Ovary (tissue), 7 donors: ENCODE measurements at regions not wholly inside any gene's neighbourhood (a gene's known extent, or its start where the extent isn't known, plus 50 kb on each side); places are given as distances from the start of the nearest gene placed in this dataset.
A peak's percentile ranks its signal among the peaks of the same experiment; 100 is the strongest.

Experiments
- DNase-seq, 5 donors: peaks; one replicate each; pipeline ENCODE4 v3.0.0-alpha.2; 2019 to 2020
- H3K27ac ChIP-seq, 2 donors: fragments of 200-600 bp; one replicate each; pipeline versions ENCODE4 v1.5.1 to v1.8.0; 2019 to 2022
- H3K27me3 ChIP-seq: fragments of 200-600 bp; one replicate; pipeline ENCODE4 v1.8.0; 2022
- H3K36me3 ChIP-seq: fragments of 200-600 bp; sonication (generic); one replicate; pipeline ENCODE4 v1.5.1; 2019
- H3K4me1 ChIP-seq: one replicate; pipeline ENCODE4 v1.8.1; 2013; ENCODE audit warnings: mild to moderate bottlenecking, moderate library complexity; ENCODE audit not compliant: insufficient read depth
- H3K4me3 ChIP-seq: fragments of 200-600 bp; sonication (generic); one replicate; pipeline ENCODE4 v1.5.1; 2017
- H3K9me3 ChIP-seq, 2 donors: fragments of 200-600 bp in 1 of 2; sonication (generic) in 1 of 2; one replicate each; pipeline versions ENCODE4 v1.5.1 to v1.8.1; 2013 to 2019; ENCODE audit warnings: mild to moderate bottlenecking in 1 of 2, moderate library complexity in 1 of 2
- EP300 ChIP-seq: sonication (generic); formaldehyde crosslinking; IDR thresholded peaks from one replicate; pipeline ENCODE4 v1.6.1; 2017; ENCODE audit warnings: antibody characterized with exemption
- POLR2A ChIP-seq: fragments of 450-650 bp; IDR thresholded peaks from one replicate; pipeline ENCODE4 v1.6.1; 2017; ENCODE audit warnings: antibody characterized with exemption, mild to moderate bottlenecking, moderate library complexity
- WGBS, 3 donors: extraction: QIAGEN DNeasy Blood & Tissue Kit in 1 of 3; methylation state at CpG; one replicate each; pipeline versions ENCODE4 v1.1.5 to v1.1.7; 2013 to 2017; 5-methylcytosine and 5-hydroxymethylcytosine counted together
- intact Hi-C, 4 donors: fragments of 100-400 bp; cut with DNase I; formaldehyde crosslinking; loops; one replicate each; pipeline versions ENCODE4 v1.11.0 to v1.15.1; 2022 to 2023
- TF ChIP-seq, protein P1 (sequence below), 3 donors: fragments of 450-650 bp in 2 of 3; fragments of 200-600 bp in 1 of 3; IDR thresholded peaks; one replicate each; pipeline versions ENCODE4 v1.5.1 to v1.8.0; 2016 to 2022; ENCODE audit warnings: antibody characterized with exemption in 3 of 3, mild to moderate bottlenecking in 1 of 3
- donor health status: DM: no; HTN: no; CAD: no; lungs with moderate emphysema.
- donor health status: DM: no; HTN: no; CAD: no.
- donor health status: Bipolar disorder and iron deficiency.
- donor health status: DM: no; HTN: no; CAD: no.
- donor health status: DM: yes; HTN: yes; CAD: no.

GRCh38 chr4:116598980-116599789 lies 486.2 kb downstream of the TRAM1L1 start:
- TF ChIP-seq, protein P1, sequence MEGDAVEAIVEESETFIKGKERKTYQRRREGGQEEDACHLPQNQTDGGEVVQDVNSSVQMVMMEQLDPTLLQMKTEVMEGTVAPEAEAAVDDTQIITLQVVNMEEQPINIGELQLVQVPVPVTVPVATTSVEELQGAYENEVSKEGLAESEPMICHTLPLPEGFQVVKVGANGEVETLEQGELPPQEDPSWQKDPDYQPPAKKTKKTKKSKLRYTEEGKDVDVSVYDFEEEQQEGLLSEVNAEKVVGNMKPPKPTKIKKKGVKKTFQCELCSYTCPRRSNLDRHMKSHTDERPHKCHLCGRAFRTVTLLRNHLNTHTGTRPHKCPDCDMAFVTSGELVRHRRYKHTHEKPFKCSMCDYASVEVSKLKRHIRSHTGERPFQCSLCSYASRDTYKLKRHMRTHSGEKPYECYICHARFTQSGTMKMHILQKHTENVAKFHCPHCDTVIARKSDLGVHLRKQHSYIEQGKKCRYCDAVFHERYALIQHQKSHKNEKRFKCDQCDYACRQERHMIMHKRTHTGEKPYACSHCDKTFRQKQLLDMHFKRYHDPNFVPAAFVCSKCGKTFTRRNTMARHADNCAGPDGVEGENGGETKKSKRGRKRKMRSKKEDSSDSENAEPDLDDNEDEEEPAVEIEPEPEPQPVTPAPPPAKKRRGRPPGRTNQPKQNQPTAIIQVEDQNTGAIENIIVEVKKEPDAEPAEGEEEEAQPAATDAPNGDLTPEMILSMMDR (IDR thresholded peaks at IDR 0.05), result no peak
- TF ChIP-seq EP300 (no peak), POLR2A (no peak)
- no peak overlapping the region for H3K27ac ChIP-seq
- no peaks in the 10 kb centered on the region for H3K4me1 ChIP-seq
- no peaks in the 10 kb centered on the region for H3K27me3 ChIP-seq
- intact Hi-C loops, result no loop called here
- no peak overlapping the region for H3K4me3 ChIP-seq
- peak in 1 of 5 donors; percentile 3 for DNase-seq
- 95 to 97% (median 96%) methylated on average over 36 to 37 of the region's 37 CpGs for WGBS, 3 donors
- no peaks in the 10 kb centered on the region for H3K9me3 ChIP-seq
- H3K36me3 ChIP-seq, result no peaks in the 10 kb centered on the region

DNA sequence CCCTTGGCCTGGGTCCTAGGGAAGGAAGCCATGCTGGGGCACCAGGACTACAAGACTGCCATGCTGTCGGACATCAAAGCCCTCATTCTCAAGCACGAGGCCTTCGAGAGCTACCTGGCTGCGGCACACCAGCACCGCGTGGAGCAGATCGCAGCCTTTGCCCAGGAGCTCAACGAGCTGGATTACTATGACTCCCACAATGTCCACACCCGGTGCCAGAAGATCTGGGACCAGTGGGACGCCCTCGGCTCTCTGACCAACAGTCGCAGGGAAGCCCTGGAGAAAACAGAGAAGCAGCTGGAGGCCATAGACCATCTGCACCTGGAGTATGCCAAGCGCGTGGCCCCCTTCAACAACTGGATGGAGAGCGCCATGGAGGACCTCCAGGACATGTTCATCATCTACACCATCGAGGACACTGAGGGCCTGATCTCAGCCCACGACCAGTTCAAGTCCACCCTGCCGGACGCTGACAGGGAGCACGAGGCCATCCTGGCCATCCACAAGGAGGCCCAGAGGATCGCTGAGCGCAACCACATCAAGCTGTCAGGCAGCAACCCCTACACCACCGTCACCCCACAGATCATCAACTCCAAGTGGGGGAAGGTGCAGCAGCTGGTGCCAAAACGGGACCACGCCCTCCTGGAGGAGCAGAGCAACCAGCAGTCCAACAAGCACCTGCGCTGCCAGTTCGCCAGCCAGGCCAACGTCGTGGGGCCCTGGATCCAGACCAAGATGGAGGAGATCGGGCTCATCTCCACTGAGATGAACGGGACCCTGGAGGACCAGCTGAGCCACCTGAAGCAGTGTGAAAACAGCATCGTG lies 487.0 kb downstream of the TRAM1L1 start:
- H3K27ac ChIP-seq, result no peak overlapping the region
- TF ChIP-seq, protein P1 (IDR thresholded peaks at IDR 0.05), result no peak
- TF ChIP-seq EP300 (no peak), POLR2A (no peak)
- peak in 1 of 5 donors; percentile 2 for DNase-seq
- WGBS, 3 donors, result 94 to 97% (median 95%) methylated on average over 27 to 32 of the region's 32 CpGs
- no peaks in the 10 kb centered on the region for H3K9me3 ChIP-seq
- H3K36me3 ChIP-seq, result no peaks in the 10 kb centered on the region
- no peaks in the 10 kb centered on the region for H3K27me3 ChIP-seq
- H3K4me1 ChIP-seq, result no peaks in the 10 kb centered on the region
- intact Hi-C loops, result no loop called here
- H3K4me3 ChIP-seq, result no peak overlapping the region

- no peak overlapping the region for H3K27ac ChIP-seq
- intact Hi-C loops, result no loop called here
Observed at GRCh38 chr4:116590648-116591047, 494.7 kb downstream of the TRAM1L1 start.

DNA sequence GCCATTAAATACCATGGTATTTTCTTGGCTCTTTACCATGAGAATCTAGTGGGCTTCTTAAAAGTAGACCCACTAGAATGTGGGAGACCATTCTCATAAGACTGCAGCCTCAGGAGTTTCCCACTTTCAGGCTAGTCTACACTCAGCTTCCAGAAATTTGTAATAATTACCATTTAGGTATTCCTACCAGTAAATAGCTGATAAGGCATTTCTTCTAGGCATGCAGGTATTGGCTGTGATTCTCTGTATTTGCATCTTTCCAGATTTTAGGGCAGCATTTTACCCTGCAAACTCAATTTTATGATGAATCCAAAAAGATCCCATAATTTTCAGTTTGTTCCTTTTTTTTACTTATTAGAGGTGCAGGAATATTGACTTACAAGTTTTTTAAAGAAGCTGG lies 496.6 kb downstream of the TRAM1L1 start:
- no peaks in the 10 kb centered on the region for H3K4me1 ChIP-seq
- H3K9me3 ChIP-seq, result no peaks in the 10 kb centered on the region
- TF ChIP-seq, protein P1 (IDR thresholded peaks at IDR 0.05), result no peak
- TF ChIP-seq EP300, result no peak
- no peak for TF ChIP-seq POLR2A
- no peak overlapping the region for H3K27ac ChIP-seq
- no peaks in the 10 kb centered on the region for H3K27me3 ChIP-seq
- no peaks in the 10 kb centered on the region for H3K36me3 ChIP-seq
- no peak for DNase-seq
- intact Hi-C loops, result no loop called here
- H3K4me3 ChIP-seq, result no peak overlapping the region

More at GRCh38 chr4:116590648-116591047, 494.7 kb downstream of the TRAM1L1 start:
- no peak for TF ChIP-seq POLR2A
- TF ChIP-seq EP300, result no peak
- TF ChIP-seq, protein P1 (IDR thresholded peaks at IDR 0.05), result no peak
- Histone ChIP-seq H3K27me3 (no peaks in the 10 kb centered on the region), H3K4me3 (no peak overlapping the region), H3K36me3 (no peaks in the 10 kb centered on the region), H3K4me1 (no peaks in the 10 kb centered on the region), H3K9me3 (no peaks in the 10 kb centered on the region)
- no peak for DNase-seq
